ENCODE measurements at regions not wholly inside any gene's neighbourhood (a gene's known extent, or its start where the extent isn't known, plus 50 kb on each side); places are given as distances from the start of the nearest gene placed in this dataset.

DNA sequence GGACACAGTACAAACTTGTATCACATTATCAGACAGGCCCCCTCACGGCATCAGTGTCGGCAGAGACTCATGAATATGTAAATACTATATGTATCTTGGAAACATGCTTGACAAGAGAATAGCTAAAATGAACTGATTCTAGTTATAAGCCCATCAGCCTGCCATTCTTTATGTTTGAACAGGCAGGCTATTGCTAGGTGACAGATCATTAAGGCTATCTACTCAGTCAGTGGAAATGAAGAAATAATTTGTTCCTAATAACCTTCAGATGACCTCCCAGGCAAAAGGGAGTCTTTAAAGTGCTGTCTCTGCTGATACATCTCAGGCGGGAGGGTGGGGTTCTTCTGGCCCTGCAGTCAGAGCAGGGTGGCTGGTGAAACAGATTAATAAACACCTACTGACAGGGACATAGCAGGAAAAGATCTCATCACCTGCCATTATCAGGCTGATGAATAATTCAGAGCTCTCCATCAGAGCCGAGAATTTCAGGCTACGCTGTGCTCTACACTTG is 394.2 kb downstream of the RASEF start:
- H3K9me3 ChIP-seq (replicated peaks), result no peaks in the 10 kb centered on the region
- DNase-seq (ENCODE audit: low read depth in 1 of 2, low spot score in 2 of 2), result no peak
- H3K4me1 ChIP-seq (replicated peaks), result peaks cover 8% of the 10 kb centered on the region
- H3K27me3 ChIP-seq (replicated peaks), result no peaks in the 10 kb centered on the region; the same call in 1 of the 2 replicates
- no peak overlapping the region for H3K27ac ChIP-seq
- H3K4me3 ChIP-seq, result no peak overlapping the region
- H3K36me3 ChIP-seq, result no peaks in the 10 kb centered on the region

DNA sequence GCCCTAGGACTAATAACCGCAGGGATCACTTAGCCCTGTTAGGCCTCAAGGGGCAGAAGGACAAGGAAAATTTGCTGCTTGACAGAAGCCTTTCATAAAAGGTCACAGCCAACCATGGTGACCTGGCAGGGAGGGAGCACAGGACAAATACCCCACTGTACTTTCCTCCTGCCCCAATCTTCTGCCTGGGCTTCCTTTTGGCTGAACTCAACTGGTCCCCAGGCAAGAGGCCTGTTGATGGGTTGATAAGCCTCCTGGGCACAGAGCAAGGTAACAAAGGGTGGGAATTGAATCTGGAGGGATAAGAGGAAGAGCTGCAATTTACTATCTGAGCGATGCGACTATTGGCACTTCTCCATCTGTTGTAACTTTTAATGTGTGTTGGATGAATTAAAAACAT is 392.9 kb downstream of the RASEF start:
- no peak for DNase-seq (ENCODE audit: low read depth in 1 of 2, low spot score in 2 of 2)
- no peaks in the 10 kb centered on the region for H3K9me3 ChIP-seq (replicated peaks)
- no peak overlapping the region for H3K4me3 ChIP-seq

DNA sequence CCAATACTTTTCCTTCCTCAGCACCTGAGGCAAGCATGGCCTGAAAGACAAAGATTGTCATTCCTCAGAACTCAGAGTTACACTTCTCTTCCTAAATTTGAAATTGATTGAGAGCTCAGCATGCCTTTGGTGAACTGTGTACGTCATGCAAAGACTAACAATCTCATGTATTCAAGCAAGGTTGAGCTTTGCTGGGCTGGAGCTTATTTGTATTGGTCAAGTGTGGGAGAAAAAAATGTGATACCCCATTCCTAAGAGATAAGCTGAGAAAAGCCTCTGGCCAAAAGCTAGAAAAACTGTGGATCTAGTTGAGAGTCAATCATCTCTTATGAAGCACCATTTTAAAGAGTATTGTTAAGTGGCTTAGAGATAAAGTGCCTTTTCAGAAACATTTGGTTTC is 392.2 kb downstream of the RASEF start:
- Histone ChIP-seq H3K4me1 (replicated peaks) (peaks cover under 1% of the 10 kb centered on the region), H3K27ac (no peak overlapping the region), H3K4me3 (no peak overlapping the region), H3K27me3 (replicated peaks) (no peaks in the 10 kb centered on the region; the same call in 1 of the 2 replicates), H3K36me3 (no peaks in the 10 kb centered on the region), H3K9me3 (replicated peaks) (no peaks in the 10 kb centered on the region)
- no peak for DNase-seq (ENCODE audit: low read depth in 1 of 2, low spot score in 2 of 2)

More for the DNA sequence above, 392.9 kb downstream of the RASEF start:
- H3K36me3 ChIP-seq, result no peaks in the 10 kb centered on the region
- peaks cover 8% of the 10 kb centered on the region for H3K4me1 ChIP-seq (replicated peaks)
- no peak overlapping the region for H3K27ac ChIP-seq
- no peaks in the 10 kb centered on the region; the same call in 1 of the 2 replicates for H3K27me3 ChIP-seq (replicated peaks)

DNA sequence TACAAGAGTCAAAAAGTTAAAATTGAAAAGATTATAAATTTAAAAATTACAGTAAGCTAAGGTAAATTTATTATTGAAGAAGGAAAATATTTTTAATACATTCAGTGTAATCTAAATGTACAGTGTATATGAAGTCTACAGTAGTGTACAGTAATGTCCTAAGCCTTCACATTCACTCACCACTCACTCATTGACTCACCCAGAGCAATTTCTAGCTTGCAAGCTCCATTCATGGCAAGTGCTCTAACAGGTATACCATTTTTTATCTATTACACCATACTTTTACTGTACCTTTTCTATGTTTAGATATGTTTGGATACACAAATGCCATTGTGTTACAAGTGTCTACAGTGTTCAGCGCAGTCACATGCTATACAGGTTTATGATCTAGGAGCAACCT is 389.7 kb downstream of the RASEF start:
- H3K4me1 ChIP-seq (replicated peaks), result no peaks in the 10 kb centered on the region
- no peaks in the 10 kb centered on the region for H3K9me3 ChIP-seq (replicated peaks)
- no peaks in the 10 kb centered on the region for H3K27me3 ChIP-seq (replicated peaks)
- H3K36me3 ChIP-seq, result no peaks in the 10 kb centered on the region
- no peak for DNase-seq (ENCODE audit: low read depth in 1 of 2, low spot score in 2 of 2)
- H3K27ac ChIP-seq, result no peak overlapping the region
- no peak overlapping the region for H3K4me3 ChIP-seq

DNA sequence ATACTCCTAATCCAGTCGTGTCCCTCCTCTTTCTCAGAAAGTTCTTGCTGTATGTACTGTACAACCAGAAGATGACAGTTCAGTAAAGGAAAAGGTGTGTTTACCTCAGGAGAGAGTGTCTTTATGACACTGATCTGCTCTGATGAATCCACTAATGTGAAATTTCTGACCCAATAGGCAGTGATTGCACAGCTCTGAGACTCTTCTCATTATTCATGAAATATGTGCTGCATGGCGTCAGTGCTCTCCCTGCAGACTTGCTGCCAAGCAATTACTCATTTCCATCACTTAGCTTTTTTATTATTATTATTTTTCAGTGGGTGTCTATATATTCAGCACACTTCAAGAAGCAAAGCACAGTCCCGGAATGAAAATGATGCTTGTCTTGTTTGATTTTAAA is 389.0 kb downstream of the RASEF start:
- DNase-seq (ENCODE audit: low read depth in 1 of 2, low spot score in 2 of 2), result no peak
- no peaks in the 10 kb centered on the region for H3K36me3 ChIP-seq
- H3K4me1 ChIP-seq (replicated peaks), result no peaks in the 10 kb centered on the region
- no peaks in the 10 kb centered on the region for H3K27me3 ChIP-seq (replicated peaks)
- H3K27ac ChIP-seq, result no peak overlapping the region
- H3K4me3 ChIP-seq, result no peak overlapping the region
- no peaks in the 10 kb centered on the region for H3K9me3 ChIP-seq (replicated peaks)

DNA sequence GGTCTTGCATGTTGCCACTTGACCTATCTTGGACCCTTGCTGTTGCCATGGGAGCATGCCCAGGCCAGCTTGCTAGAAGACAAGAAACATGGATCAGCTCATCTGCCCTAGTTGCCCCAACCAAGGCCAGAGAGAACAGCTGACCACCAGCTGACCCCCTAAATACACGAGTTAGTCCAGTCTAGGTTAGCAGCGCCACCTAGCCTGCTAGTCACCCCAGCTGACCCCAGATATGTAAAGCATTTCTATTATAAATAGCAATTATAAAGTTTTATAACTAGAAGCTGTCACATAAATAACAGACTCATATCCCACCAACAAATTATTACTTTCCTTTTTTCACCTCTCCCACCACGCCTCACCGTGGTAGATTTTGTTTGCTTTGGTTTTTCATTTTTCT is 387.8 kb downstream of the RASEF start:
- no peak overlapping the region for H3K4me3 ChIP-seq
- H3K27me3 ChIP-seq (replicated peaks), result no peaks in the 10 kb centered on the region
- H3K27ac ChIP-seq, result no peak overlapping the region
- no peak for DNase-seq (ENCODE audit: low read depth in 1 of 2, low spot score in 2 of 2)
- H3K9me3 ChIP-seq (replicated peaks), result no peaks in the 10 kb centered on the region
- H3K36me3 ChIP-seq, result no peaks in the 10 kb centered on the region
- no peaks in the 10 kb centered on the region for H3K4me1 ChIP-seq (replicated peaks)

DNA sequence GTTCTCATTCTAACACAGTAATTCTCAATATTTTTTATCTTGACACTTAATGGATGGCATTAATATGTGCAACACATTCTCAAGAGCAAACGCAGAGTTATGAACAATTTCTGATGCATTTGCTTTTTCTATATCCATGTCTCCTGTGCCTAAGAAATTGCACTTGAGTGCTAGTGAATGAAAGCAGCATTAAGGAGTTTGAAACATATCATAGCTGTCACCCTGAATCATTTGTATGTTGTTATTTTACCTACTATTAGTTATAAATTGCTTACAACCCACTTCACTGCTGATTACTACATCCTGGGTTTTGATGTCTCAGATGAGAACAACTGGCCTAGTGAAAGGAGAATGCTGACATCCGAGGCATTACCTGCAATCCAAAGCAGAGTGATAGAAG is 387.3 kb downstream of the RASEF start:
- H3K27ac ChIP-seq, result no peak overlapping the region
- H3K36me3 ChIP-seq, result no peaks in the 10 kb centered on the region
- DNase-seq (ENCODE audit: low read depth in 1 of 2, low spot score in 2 of 2), result no peak
- H3K27me3 ChIP-seq (replicated peaks), result no peaks in the 10 kb centered on the region
- no peaks in the 10 kb centered on the region for H3K4me1 ChIP-seq (replicated peaks)
- no peaks in the 10 kb centered on the region for H3K9me3 ChIP-seq (replicated peaks)
- H3K4me3 ChIP-seq, result no peak overlapping the region

DNA sequence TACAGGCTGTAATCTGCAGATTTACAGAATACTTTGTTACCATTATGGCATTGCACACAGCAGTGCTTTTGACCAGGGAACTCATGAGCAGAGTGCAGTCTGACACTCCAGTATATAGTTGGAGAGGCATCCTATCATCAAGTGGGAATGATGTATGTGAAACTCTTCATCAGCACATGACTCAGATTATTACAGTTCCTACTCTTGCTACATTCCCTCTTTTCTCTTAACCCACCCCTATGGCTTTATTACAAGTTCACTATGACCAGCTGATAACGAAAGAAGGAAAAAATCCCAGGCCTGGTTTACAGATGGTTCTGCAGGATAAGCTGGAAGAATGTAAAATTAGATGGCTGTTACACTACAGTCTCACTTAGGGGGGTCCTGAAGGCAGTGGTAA is 385.9 kb downstream of the RASEF start:
- Histone ChIP-seq H3K9me3 (replicated peaks) (no peaks in the 10 kb centered on the region), H3K4me3 (no peak overlapping the region), H3K36me3 (no peaks in the 10 kb centered on the region), H3K27me3 (replicated peaks) (no peaks in the 10 kb centered on the region), H3K27ac (no peak overlapping the region), H3K4me1 (replicated peaks) (no peaks in the 10 kb centered on the region)
- DNase-seq (ENCODE audit: low read depth in 1 of 2, low spot score in 2 of 2), result no peak

DNA sequence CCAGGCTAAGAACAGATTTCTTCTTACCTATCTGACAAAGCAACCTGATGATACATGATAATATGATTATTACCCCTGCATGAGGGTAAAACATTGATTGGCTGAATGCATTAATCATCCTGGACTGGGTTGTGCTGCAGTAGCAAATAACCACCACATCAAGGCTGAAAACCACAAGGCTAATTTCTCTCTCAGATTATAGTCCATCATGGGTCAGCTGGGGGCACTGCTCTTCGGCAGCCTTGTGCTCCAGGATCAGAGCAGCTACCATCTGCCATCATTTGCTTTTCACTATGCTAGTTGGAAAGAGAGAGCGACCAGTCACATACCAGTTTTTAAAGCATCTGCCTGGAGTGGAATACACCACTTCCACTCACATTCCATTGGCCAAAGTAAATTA is 383.5 kb downstream of the RASEF start:
- Histone ChIP-seq H3K27me3 (replicated peaks) (no peaks in the 10 kb centered on the region), H3K27ac (no peak overlapping the region), H3K4me3 (no peak overlapping the region), H3K36me3 (no peaks in the 10 kb centered on the region), H3K4me1 (replicated peaks) (no peaks in the 10 kb centered on the region), H3K9me3 (replicated peaks) (no peaks in the 10 kb centered on the region)
- DNase-seq (ENCODE audit: low read depth in 1 of 2, low spot score in 2 of 2), result no peak

DNA sequence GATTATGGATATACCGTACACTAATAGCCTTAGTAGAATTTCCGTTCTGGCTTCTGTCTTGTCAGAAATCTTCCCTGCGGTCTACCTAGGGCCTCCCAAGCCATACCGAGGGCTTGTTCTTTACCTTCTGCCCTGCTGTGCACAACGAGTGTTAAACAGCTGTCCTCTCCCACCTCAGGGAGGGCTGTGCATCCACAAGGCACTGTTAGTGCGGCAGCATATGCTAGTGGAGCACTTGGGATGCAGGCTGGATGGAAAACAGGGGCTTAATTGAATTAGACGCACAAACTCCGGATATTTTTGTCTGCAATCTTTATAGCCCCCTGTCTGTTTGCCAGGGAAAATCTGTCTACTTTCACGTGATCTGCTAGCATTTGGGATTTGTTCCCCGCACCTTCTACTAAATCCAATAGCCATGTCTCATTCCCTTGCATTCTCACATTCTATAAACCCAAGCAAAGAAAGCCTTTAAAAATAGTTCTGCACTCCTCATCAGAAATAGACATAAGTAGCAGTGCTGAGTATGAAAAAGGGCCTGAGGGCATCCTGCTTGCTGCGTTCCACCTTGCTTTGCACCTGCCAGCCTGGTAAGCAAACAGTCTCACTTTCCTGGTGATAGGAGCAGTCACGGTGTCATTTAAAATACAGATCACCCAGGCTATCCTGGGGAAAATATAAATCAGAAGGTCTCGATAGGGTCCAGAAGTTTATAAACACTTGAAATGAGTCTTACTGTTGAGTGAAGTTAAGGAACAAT is 382.6 kb downstream of the RASEF start:
- H3K4me1 ChIP-seq (replicated peaks), result no peaks in the 10 kb centered on the region
- no peak overlapping the region for H3K27ac ChIP-seq
- no peaks in the 10 kb centered on the region for H3K36me3 ChIP-seq
- no peaks in the 10 kb centered on the region for H3K9me3 ChIP-seq (replicated peaks)
- no peaks in the 10 kb centered on the region for H3K27me3 ChIP-seq (replicated peaks)
- no peak overlapping the region for H3K4me3 ChIP-seq
- DNase-seq (ENCODE audit: low read depth in 1 of 2, low spot score in 2 of 2), result no peak

DNA sequence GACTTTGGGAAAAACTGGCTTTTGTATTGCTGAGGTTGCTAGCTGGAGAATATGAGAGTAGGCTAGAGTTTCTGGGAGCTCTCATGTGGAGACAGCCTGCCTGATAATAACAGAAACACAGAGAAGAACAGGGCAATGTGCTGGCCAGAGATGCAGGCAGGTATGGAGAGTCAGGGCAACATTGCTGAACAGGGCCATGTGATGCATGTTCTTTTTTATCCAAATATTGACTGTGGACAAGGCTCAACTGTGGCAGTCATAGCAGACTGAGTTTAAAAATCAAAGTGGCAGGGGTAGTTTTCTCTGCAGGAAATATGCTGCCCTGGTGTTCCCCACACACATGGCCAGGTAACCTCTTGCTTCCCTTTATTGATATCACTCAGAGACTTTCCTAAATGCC is 381.1 kb downstream of the RASEF start:
- H3K27me3 ChIP-seq (replicated peaks), result no peaks in the 10 kb centered on the region
- DNase-seq (ENCODE audit: low read depth in 1 of 2, low spot score in 2 of 2), result no peak
- no peaks in the 10 kb centered on the region for H3K4me1 ChIP-seq (replicated peaks)
- no peaks in the 10 kb centered on the region for H3K9me3 ChIP-seq (replicated peaks)
- no peak overlapping the region for H3K4me3 ChIP-seq
- no peak overlapping the region for H3K27ac ChIP-seq
- H3K36me3 ChIP-seq, result no peaks in the 10 kb centered on the region

DNA sequence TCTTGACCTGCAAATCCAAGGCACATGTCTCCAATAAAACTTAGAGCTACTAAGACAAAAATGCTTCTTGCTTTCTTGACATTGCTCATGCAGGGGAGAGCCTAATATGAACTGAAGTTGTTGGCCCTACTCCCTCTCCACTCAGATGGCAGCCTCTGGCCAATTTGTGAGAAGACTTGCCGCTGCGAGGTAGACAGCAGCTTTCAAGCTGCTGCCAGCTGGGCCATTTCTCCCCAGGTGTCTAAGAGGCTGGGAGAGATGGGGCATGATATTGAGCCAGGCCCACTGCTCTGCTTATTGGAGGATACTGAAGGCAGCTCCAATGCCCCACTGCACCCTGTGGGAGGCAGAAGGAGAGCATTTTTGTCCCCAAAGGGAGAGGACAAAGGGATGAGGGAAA is 380.5 kb downstream of the RASEF start:
- DNase-seq (ENCODE audit: low read depth in 1 of 2, low spot score in 2 of 2), result no peak
- no peak overlapping the region for H3K4me3 ChIP-seq
- H3K36me3 ChIP-seq, result no peaks in the 10 kb centered on the region
- H3K9me3 ChIP-seq (replicated peaks), result no peaks in the 10 kb centered on the region
- no peak overlapping the region for H3K27ac ChIP-seq
- H3K27me3 ChIP-seq (replicated peaks), result no peaks in the 10 kb centered on the region
- no peaks in the 10 kb centered on the region for H3K4me1 ChIP-seq (replicated peaks)

DNA sequence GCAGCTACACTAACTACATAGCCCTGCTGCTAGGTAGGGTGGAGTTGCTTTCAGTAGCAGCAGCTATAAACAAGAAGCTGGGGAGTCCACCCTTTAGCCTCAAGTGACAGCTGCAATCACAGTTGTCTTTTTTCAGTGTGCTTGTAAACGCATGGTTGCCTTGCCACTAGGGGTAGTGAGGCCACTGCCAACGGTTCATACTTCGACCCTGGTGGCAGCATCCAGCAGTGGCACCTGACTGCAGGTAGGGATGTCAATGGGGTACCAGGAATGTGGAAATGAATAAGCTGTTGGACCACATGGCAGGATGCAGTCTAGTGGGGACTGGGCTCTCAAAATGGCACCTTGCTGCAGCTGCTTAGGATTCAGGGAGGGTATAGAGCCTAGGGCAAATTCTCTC is 367.2 kb downstream of the RASEF start:
- Histone ChIP-seq H3K4me1 (replicated peaks) (no peaks in the 10 kb centered on the region), H3K9me3 (replicated peaks) (no peaks in the 10 kb centered on the region), H3K4me3 (no peak overlapping the region), H3K27me3 (replicated peaks) (no peaks in the 10 kb centered on the region), H3K36me3 (no peaks in the 10 kb centered on the region), H3K27ac (no peak overlapping the region)
- no peak for DNase-seq (ENCODE audit: low read depth in 1 of 2, low spot score in 2 of 2)

DNA sequence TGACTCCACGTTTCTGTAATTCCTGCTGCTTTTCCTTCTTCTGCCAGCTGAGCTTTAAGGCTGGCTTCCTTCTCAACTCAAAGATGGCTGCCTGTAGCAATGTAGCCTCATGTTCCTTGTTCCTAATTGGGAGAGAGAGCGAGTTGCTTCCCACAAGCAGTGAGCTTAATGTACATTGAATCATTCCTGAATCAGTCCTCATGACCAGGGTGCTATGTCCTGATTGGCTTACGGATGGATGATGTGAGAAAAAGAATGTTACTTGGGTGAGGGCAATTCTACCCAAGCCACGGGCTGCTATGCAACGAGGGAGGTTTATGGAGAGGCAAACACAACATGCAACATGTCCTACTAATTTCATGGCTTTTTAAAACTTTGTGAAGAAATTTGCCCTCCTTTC is 356.2 kb downstream of the RASEF start:
- Histone ChIP-seq H3K27ac (no peak overlapping the region), H3K36me3 (no peaks in the 10 kb centered on the region), H3K9me3 (replicated peaks) (no peaks in the 10 kb centered on the region), H3K4me1 (replicated peaks) (no peaks in the 10 kb centered on the region), H3K27me3 (replicated peaks) (no peaks in the 10 kb centered on the region), H3K4me3 (no peak overlapping the region)
- DNase-seq (ENCODE audit: low read depth in 1 of 2, low spot score in 2 of 2), result no peak

DNA sequence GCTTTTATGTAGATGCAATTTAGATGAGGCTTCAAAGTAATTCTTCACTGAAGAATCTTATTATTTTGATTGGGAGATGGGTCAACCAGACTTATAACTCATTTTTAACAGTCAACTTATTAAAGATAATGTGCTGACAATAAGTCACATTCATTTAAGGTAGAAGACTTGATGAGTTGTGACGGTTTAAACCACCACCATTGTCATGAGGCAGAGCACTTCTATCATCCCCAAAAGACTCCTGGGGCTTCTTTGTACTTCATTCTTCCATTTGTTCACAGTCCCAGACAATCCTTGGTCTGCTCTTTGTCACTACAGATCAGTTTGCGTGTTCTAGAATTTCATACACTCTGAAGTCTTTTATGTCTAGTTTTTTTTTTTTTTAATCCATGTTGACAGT is 346.1 kb downstream of the RASEF start:
- H3K9me3 ChIP-seq (replicated peaks), result 0 out of 2 replicates have a peak, but pooled peaks cover 2% of the 10 kb centered on the region
- no peak for DNase-seq (ENCODE audit: low read depth in 1 of 2, low spot score in 2 of 2)

More for the DNA sequence above, 346.1 kb downstream of the RASEF start:
- H3K4me3 ChIP-seq, result no peak overlapping the region
- no peaks in the 10 kb centered on the region for H3K36me3 ChIP-seq
- H3K4me1 ChIP-seq (replicated peaks), result no peaks in the 10 kb centered on the region
- no peak overlapping the region for H3K27ac ChIP-seq
- H3K27me3 ChIP-seq (replicated peaks), result no peaks in the 10 kb centered on the region

Data from SJSA1 (cell line).